HG02763 (cell line): ENCODE measurements at regions not wholly inside any gene's neighbourhood (a gene's known extent, or its start where the extent isn't known, plus 50 kb on each side); places are given as distances from the start of the nearest gene placed in this dataset.
"Not testable (repeated sequence)": the region's sequence is repeated elsewhere in the genome, so short reads cannot be mapped to it uniquely, and the experiment has no call there.

Experiments used
- ATAC-seq: cut with Tn5 transposase; IDR thresholded peaks from one replicate; pipeline ENCODE4 v1.9.1; 2021; ENCODE audit warnings: mild to moderate bottlenecking, moderate library complexity; ENCODE audit not compliant: unreplicated experiment

GRCh38 chr2:64277101-64277849 is 133.1 kb upstream of the PELI1 start:
- ATAC-seq, result no peak

GRCh38 chr2:64280812-64281211 is 136.6 kb upstream of the PELI1 start:
- not testable (repeated sequence) for ATAC-seq

DNA sequence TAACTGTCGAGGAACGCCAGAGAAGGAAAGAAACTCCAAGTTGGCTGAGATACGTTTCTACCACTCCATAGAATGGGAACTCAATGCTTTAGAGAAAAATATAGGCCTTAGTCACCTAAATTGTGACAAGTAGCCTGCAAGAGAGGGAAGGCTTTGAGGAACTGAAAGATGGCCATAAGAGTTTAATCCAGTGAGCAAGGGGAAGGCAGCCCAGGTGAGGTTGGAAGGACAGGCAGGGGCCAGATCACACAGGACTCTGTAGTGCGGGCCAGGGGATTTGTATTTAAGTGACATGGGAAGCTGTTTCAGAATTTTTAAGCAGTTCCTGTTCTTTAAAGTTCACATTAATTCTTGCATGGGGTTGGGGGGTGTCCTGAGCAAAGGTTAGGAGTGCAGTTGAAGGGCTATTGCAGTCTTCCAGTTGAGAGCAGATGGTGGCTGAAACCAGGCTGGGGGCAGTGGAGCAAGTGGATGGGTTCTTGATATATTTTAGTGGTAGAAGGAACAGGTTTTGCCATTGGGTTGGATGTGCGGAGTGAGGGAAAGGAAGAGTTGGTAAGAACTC is 138.9 kb upstream of the PELI1 start:
- peak; percentile 6 for ATAC-seq

DNA sequence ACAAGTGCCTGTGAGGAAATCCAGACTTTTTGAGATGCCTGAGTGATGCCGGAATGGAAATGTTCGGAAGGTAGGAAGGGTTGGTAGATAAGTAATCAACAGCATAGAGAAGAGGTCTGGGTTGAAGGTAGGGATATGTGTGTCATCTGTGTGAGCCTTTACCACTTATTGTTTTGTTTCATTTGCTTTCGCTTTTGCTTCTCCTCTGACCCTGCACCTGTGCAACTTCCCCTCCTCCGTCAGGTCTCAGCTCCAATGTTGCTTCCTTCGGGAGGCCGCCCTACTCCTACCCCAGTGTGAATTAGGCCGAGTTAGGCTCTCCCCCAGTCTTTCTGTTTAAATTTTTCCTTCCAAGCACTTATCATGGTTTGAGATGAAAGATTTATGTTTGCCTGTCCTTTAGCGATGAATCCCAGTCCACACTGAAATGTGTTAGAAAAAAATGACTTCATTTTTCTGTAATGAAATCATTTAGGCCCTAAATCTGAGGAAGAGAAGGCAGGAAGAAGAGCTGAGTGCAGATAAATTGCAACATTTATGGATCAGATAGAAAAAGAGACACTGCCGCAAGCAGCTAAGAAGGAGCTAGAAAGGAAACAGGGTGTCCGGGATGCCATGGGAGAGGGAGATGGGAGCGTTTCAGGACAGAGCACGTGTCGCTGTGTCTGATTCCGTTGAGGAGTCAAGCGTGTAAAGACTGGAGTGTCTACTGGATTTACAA is 139.6 kb upstream of the PELI1 start:
- peak; percentile 87 for ATAC-seq

- ATAC-seq, result no peak
Observed at GRCh38 chr2:64284751-64285150, 140.5 kb upstream of the PELI1 start.

- ATAC-seq, result no peak
Observed at GRCh38 chr2:64287202-64287740, 143.1 kb upstream of the PELI1 start.

GRCh38 chr2:64288321-64289193 is 144.3 kb upstream of the PELI1 start:
- no peak for ATAC-seq

DNA sequence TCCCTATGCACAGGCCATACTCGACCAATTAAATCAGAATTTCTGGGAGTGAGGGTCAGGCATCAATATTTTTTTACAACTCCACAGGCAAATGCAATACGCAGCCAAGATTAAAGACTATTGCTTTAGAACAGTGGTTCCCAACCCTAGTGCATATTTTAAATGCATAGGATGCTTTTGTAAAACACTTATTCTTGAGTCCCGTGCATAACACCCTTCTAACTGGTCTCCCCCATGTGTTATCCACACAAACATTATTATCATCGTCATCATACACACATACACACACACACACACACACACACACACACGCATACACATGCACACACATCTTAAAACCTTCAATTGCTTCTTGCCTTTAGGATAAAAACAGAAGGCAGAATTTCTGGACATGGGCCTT is 145.0 kb upstream of the PELI1 start:
- ATAC-seq, result no peak

DNA sequence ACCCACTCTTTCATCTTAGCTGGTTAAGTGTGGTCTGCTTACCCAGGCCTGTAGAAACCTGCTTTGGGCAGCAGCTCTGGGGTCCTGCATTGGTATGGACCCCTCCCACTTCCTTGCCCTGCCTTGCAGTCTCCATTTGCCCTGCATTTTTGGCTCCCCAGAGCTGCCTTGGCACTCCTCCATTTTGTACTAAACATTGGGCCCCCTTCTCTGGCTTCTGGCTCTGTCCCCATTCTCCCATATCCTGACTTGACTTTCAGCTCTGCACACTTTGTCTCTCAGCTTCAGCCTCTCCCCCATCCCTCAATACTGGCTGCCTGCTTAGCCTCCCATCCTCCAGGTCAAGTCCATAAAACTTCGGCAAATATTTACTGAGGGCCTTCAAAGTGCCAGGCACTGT is 145.5 kb upstream of the PELI1 start:
- ATAC-seq, result no peak

DNA sequence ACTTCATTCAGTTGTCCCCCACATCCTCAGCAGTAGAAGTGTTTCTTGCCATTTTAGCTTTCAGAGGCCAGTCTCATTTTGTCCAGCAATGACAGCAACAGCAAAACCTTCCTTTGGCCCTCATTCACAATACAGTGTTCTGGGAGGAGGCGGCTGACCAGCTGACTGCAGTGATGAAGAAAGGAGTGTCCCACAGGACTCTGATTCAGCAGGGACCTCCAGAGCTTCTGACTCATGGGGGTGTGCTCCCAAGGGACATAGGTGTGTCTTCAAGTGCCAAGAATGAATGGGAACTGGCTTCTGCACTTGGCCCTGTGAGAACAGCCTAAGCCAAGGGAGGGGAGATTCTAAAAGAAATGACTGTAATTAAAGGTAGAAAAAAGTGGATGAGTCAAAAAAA is 147.0 kb upstream of the PELI1 start:
- ATAC-seq, result no peak

DNA sequence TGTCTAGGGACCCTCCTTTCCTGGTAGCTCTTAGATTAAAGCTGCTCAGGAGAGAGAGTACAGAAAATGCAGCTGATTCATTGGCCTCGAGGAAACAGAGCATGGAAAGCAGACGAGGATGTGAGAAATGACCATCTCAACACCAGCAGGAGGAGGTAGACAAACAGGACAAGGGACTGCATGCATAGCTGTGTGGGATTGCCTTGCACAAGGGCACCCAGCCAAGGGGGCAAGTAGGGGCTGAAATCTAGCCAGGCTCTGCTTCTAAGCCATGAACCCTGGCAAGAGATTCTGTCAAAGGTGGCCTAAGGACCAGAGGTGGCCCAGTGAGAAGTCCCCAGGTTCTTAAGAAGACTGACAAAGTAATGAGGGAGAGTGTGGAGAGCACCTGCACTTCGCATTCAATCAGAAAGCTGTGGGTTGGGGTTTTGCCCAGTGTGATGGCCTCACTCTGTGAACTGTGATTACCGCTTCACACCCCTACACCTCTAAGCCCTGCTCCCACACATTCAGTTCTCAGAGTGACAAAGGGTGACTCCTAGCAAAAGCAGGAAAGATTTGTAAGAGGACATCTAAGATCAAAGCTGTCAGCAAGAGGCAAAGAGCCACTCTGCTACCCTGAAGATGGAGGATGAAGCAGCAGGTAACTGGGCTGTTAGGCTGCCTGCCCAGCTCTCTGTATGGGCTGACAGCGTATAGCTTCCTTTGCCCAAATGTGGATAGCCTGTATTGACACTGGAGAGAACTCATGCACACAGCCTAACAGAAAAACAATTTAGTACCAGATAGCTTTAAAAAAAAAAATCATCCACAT is 151.3 kb upstream of the PELI1 start:
- peak; percentile 76 for ATAC-seq

- ATAC-seq, result no peak
Observed at GRCh38 chr2:64296140-64296480, 151.9 kb upstream of the PELI1 start.

- ATAC-seq, result no peak
Observed at GRCh38 chr2:64296695-64297346, 152.6 kb upstream of the PELI1 start.

GRCh38 chr2:64298161-64298560 is 153.9 kb upstream of the PELI1 start:
- no peak for ATAC-seq

DNA sequence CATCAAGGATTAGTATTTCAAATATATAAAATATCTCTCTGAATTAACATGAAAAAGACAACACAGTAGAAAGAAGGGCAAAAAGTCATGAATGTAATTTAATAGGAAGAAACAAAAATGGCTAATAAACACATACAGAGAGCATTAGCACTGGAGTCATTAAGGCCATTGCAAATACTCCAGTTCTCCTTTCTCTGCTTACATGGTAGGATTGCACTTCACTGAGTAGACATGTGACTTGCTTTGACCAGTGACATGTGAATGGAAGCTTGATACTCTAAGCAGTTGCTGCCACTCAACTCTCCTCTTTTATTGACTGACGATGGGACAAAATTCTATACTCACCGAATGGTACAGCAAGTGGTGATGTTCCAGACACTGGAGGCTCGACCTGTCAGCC is 153.9 kb upstream of the LGALSL start:
- ATAC-seq, result no peak

- no peak for ATAC-seq
Observed at GRCh38 chr2:64303250-64303649, 150.7 kb upstream of the LGALSL start.

DNA sequence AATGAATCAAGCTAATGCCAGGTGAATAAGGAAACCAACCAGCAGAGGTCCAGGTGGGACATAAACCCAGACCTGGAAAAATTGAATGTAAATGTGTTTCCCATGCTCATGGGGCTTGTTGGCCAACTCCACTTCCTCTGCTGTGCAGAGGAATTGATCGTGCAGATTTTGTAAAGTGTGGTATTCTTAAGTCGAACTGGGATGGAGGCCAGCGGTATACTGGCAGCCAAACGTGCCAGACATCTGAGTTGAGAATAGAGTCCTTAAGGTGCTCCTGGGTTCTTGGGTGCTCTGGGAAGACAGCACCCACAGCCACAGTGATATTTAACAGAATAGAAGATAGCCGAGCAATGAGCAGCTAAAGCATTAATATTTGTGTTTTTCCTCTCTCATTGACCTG is 146.5 kb upstream of the LGALSL start:
- no peak for ATAC-seq

- ATAC-seq, result no peak
Observed at GRCh38 chr2:64311191-64311910, 142.6 kb upstream of the LGALSL start.
